Astrocyte of the cerebellum (primary cell): ENCODE measurements at regions not wholly inside any gene's neighbourhood (a gene's known extent, or its start where the extent isn't known, plus 50 kb on each side); places are given as distances from the start of the nearest gene placed in this dataset.
A peak's percentile ranks its signal among the peaks of the same experiment; 100 is the strongest.

Experiments
- DNase-seq: peaks from one replicate; pipeline ENCODE4 v3.0.0-alpha.2; 2011; ENCODE audit warnings: low read depth
- H3K4me3 ChIP-seq: 2 replicates; pipeline ENCODE4 v1.5.1; 2011; ENCODE audit warnings: mild to moderate bottlenecking, low read depth, low read length, moderate library complexity
- CTCF ChIP-seq: IDR thresholded peaks from 2 replicates; pipeline ENCODE4 v1.5.1; 2012; ENCODE audit warnings: low read length, low read depth, moderate library complexity, mild to moderate bottlenecking; ENCODE audit errors: missing control alignments
- in situ Hi-C: cut with HindIII; loops from 2 replicates; pipeline ENCODE4 v1.10.0; 2017; ENCODE audit warnings: low sequenced_read_pairs

GRCh38 chr18:43882358-43883055, 605.2 kb upstream of the SYT4 start:
- DNase-seq = no peak
- in situ Hi-C loops = no loop called here
- H3K4me3 ChIP-seq = no peak overlapping the region
- no peak for TF ChIP-seq CTCF

- H3K4me3 ChIP-seq = no peak overlapping the region
- in situ Hi-C loops = no loop called here
- no peak for DNase-seq
- TF ChIP-seq CTCF = no peak
These were observed 606.6 kb upstream of the SYT4 start for GRCh38 chr18:43883886-43884285.

DNA sequence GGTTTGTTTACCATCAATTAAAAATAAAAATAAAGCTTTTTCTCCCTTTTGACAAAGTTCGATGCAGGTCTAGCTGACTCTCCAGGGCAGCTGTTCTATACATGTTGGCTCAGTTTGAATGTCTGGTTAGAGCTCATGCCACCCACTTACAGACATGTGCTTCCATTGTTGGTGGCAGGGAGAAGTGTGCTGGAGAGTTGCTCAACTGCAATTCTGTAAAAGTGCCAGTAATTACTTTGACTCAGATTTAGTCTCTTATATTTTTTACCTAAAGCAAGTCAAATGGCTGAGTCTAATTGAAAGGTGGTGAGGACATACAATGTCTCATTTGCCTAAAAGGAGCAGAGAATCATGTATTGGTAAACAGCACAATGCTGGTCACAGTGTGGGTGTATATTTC, 609.1 kb upstream of the SYT4 start:
- in situ Hi-C loops = no loop called here
- DNase-seq = no peak
- no peak overlapping the region for H3K4me3 ChIP-seq
- no peak for TF ChIP-seq CTCF

GRCh38 chr18:43887491-43887890, 610.2 kb upstream of the SYT4 start:
- no peak for DNase-seq
- in situ Hi-C loops = no loop called here
- no peak overlapping the region for H3K4me3 ChIP-seq
- TF ChIP-seq CTCF = no peak

DNA sequence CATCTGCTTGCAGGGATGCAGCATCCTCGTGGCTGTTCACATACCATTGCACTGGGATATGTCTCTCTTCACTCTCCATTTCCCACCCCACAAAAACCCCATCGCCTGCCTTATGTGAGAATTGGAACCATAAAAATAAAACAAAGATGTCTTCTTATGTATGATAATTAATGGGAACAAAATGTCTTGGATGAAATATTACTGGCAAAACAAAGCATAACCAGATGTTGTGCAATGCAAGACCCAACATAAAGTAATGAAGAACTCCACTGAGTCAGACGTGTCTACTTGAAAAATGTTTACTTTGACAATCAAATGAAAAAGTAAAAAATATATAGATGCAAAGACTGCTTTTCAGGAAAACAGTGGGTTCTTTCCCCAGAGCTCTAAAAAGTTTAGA, 611.3 kb upstream of the SYT4 start:
- in situ Hi-C loops = no loop called here
- no peak overlapping the region for H3K4me3 ChIP-seq
- TF ChIP-seq CTCF = no peak
- no peak for DNase-seq

DNA sequence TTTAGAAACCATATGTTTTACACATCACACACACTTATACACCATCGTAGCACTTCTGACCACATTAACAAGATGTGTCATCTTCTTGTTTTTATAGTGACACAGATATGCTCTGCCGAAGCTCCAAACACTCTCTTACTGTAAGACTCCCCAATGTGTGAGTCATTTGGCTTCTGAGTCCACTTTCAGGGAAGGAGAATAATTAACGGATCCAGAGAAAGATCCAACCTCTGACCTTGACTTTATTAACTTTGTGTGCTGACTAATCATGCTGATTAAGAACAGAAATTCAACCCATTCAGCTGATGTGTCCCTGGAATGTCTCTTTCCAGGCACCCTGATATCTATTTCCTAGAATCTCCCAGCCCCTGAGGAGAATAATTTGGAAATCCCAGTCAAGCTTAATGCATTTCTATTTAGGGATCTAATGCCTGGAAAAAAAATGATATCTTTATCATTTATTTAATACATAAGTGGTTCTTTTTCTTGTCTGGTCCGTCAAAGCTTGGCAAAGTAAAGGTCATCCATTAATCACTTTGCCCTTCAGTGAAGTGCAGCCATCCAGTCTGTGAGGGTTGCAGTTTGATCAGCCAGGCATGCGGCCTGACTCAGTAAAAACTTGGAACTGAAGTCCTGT, 615.8 kb upstream of the SYT4 start:
- TF ChIP-seq CTCF = no peak
- no peak overlapping the region for H3K4me3 ChIP-seq
- DNase-seq = peak; percentile 74
- in situ Hi-C loops = no loop called here
